ENCODE measurements at regions not wholly inside any gene's neighbourhood (a gene's known extent, or its start where the extent isn't known, plus 50 kb on each side); places are given as distances from the start of the nearest gene placed in this dataset.
"Not testable (repeated sequence)": the region's sequence is repeated elsewhere in the genome, so short reads cannot be mapped to it uniquely, and the experiment has no call there.

GRCh38 chr2:175601969-175602368 is 400.1 kb downstream of the LNPK start:
- no peak for DNase-seq

- DNase-seq, result no peak
Measured at GRCh38 chr2:175599966-175600831, 401.9 kb downstream of the LNPK start.

GRCh38 chr2:175597286-175597685 is 404.8 kb downstream of the LNPK start:
- DNase-seq, result no peak

- DNase-seq, result no peak
Measured at GRCh38 chr2:175595139-175595538, 406.9 kb downstream of the LNPK start.

GRCh38 chr2:175593686-175594525 is 408.2 kb downstream of the LNPK start:
- DNase-seq, result not testable (repeated sequence)

- not testable (repeated sequence) for DNase-seq
Measured at GRCh38 chr2:175588213-175588612, 406.7 kb upstream of the ATP5MC3 start.

GRCh38 chr2:175585496-175585895 is 404.0 kb upstream of the ATP5MC3 start:
- no peak for DNase-seq

GRCh38 chr2:175580652-175581051 is 399.1 kb upstream of the ATP5MC3 start:
- no peak for DNase-seq

- DNase-seq, result no peak
Measured at GRCh38 chr2:175579646-175580045, 398.1 kb upstream of the ATP5MC3 start.

GRCh38 chr2:175577368-175577970 is 396.0 kb upstream of the ATP5MC3 start:
- no peak for DNase-seq

GRCh38 chr2:175576875-175577274 is 395.4 kb upstream of the ATP5MC3 start:
- DNase-seq, result no peak

GRCh38 chr2:175576270-175576669 is 394.8 kb upstream of the ATP5MC3 start:
- DNase-seq, result no peak

GRCh38 chr2:175575346-175576258 is 394.1 kb upstream of the ATP5MC3 start:
- no peak for DNase-seq

GRCh38 chr2:175574069-175574468 is 392.6 kb upstream of the ATP5MC3 start:
- no peak for DNase-seq

GRCh38 chr2:175571078-175571653 is 389.7 kb upstream of the ATP5MC3 start:
- no peak for DNase-seq

- no peak for DNase-seq
Measured at GRCh38 chr2:175568109-175568730, 386.7 kb upstream of the ATP5MC3 start.

GRCh38 chr2:175567435-175568061 is 386.0 kb upstream of the ATP5MC3 start:
- DNase-seq, result no peak

- no peak for DNase-seq
Measured at GRCh38 chr2:175560521-175561169, 379.1 kb upstream of the ATP5MC3 start.

- no peak for DNase-seq
Measured at GRCh38 chr2:175559613-175560012, 378.1 kb upstream of the ATP5MC3 start.

- no peak for DNase-seq
Measured at GRCh38 chr2:175557810-175558377, 376.4 kb upstream of the ATP5MC3 start.

Measured in activated naive CD4-positive, alpha-beta T cell treated with Interleukin-2 at 50 U/mL for 16 hours (primary cell).